ENCODE measurements at regions not wholly inside any gene's neighbourhood (a gene's known extent, or its start where the extent isn't known, plus 50 kb on each side); places are given as distances from the start of the nearest gene placed in this dataset.

DNA sequence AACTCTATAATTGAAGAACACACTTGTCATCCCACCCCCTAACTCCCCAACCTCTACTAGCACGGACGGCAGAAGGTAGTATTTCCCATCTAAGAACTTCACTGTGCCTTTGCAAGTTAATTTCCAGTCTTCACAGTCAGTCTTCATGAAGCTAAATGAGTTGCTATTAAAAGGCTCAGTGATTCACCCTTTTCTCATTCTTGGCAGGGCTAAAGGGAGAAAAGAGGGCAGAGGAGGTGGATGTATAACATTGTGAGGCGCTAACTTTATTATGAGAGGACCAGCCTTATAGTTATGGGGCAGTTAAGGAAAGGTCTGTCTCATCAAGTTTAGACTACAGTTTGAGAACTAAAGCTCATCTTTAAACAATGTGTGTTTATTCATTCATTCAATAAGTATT is 161.0 kb upstream of the S100G start:
- TF ChIP-seq, protein P1, sequence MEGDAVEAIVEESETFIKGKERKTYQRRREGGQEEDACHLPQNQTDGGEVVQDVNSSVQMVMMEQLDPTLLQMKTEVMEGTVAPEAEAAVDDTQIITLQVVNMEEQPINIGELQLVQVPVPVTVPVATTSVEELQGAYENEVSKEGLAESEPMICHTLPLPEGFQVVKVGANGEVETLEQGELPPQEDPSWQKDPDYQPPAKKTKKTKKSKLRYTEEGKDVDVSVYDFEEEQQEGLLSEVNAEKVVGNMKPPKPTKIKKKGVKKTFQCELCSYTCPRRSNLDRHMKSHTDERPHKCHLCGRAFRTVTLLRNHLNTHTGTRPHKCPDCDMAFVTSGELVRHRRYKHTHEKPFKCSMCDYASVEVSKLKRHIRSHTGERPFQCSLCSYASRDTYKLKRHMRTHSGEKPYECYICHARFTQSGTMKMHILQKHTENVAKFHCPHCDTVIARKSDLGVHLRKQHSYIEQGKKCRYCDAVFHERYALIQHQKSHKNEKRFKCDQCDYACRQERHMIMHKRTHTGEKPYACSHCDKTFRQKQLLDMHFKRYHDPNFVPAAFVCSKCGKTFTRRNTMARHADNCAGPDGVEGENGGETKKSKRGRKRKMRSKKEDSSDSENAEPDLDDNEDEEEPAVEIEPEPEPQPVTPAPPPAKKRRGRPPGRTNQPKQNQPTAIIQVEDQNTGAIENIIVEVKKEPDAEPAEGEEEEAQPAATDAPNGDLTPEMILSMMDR (IDR thresholded peaks at IDR 0.05; ENCODE audit: insufficient read depth, low read depth, low read length): no peak
- TF ChIP-seq EZH2 (IDR thresholded peaks at IDR 0.05; ENCODE audit: insufficient read depth, low read length): no peak

All from astrocyte (in vitro differentiated cells and primary cell).